Activated CD8-positive, alpha-beta memory T cell treated with anti-CD3 and anti-CD28 coated beads, Interleukin-2, amount 50 U/mL, for 24 hours (primary cell): ENCODE measurements at regions not wholly inside any gene's neighbourhood (a gene's known extent, or its start where the extent isn't known, plus 50 kb on each side); places are given as distances from the start of the nearest gene placed in this dataset.

ENCODE experiments used
- DNase-seq: peaks from one replicate; pipeline ENCODE4 v3.0.0-alpha.2; 2020; ENCODE audit errors: extremely low read depth

GRCh38 chr10:90588222-90588621, 269.6 kb downstream of the HTR7 start:
- no peak for DNase-seq

GRCh38 chr10:90589825-90590224, 268.0 kb downstream of the HTR7 start:
- DNase-seq, result no peak

- no peak for DNase-seq
Measured at GRCh38 chr10:90591629-90592028, 266.2 kb downstream of the HTR7 start.

GRCh38 chr10:90592638-90593302, 265.1 kb downstream of the HTR7 start:
- no peak for DNase-seq

GRCh38 chr10:90598513-90598912, 259.3 kb downstream of the HTR7 start:
- no peak for DNase-seq

- DNase-seq, result no peak
Measured at GRCh38 chr10:90602862-90603610, 254.8 kb downstream of the HTR7 start.

GRCh38 chr10:90604636-90605035, 253.2 kb downstream of the HTR7 start:
- DNase-seq, result no peak

GRCh38 chr10:90605506-90605905, 252.3 kb downstream of the HTR7 start:
- DNase-seq, result no peak

- no peak for DNase-seq
Measured at GRCh38 chr10:90612276-90612675, 245.6 kb downstream of the HTR7 start.

GRCh38 chr10:90614631-90615030, 243.2 kb downstream of the HTR7 start:
- no peak for DNase-seq

- DNase-seq, result no peak
Measured at GRCh38 chr10:90621577-90621976, 236.3 kb downstream of the HTR7 start.

- DNase-seq, result no peak
Measured at GRCh38 chr10:90635111-90635765, 222.6 kb downstream of the HTR7 start.

- DNase-seq, result no peak
Measured at GRCh38 chr10:90640756-90641155, 217.1 kb downstream of the HTR7 start.

GRCh38 chr10:90641731-90642130, 216.1 kb downstream of the HTR7 start:
- DNase-seq, result no peak

- no peak for DNase-seq
Measured at GRCh38 chr10:90642136-90642535, 215.7 kb downstream of the HTR7 start.

GRCh38 chr10:90642650-90643049, 215.2 kb downstream of the HTR7 start:
- DNase-seq, result no peak

GRCh38 chr10:90644165-90644564, 213.7 kb downstream of the HTR7 start:
- no peak for DNase-seq

- no peak for DNase-seq
Measured at GRCh38 chr10:90650858-90651257, 207.0 kb downstream of the HTR7 start.

GRCh38 chr10:90652519-90652918, 205.3 kb downstream of the HTR7 start:
- no peak for DNase-seq

GRCh38 chr10:90658791-90659190, 199.0 kb downstream of the HTR7 start:
- DNase-seq, result no peak

- DNase-seq, result no peak
Measured at GRCh38 chr10:90665905-90666662, 191.8 kb downstream of the HTR7 start.

- DNase-seq, result no peak
Measured at GRCh38 chr10:90674461-90674860, 183.4 kb downstream of the HTR7 start.
